AG04449 (cell line): ENCODE measurements at regions not wholly inside any gene's neighbourhood (a gene's known extent, or its start where the extent isn't known, plus 50 kb on each side); places are given as distances from the start of the nearest gene placed in this dataset.

Source experiments
- CTCF ChIA-PET: fragments of 350-600 bp; formaldehyde crosslinking; extraction: SDS; loops from one replicate; lab custom pipeline; 2021; ENCODE audit warnings: antibody characterized with exemption; lab: Yijun Ruan, JAX
- POLR2A ChIA-PET: fragments of 400-600, 350-600 bp; formaldehyde crosslinking; extraction: SDS; loops from one replicate; lab custom pipeline; 2020; ENCODE audit warnings: antibody characterized with exemption, inconsistent platforms; lab: Yijun Ruan, JAX
- DNase-seq: peaks from one replicate; pipeline ENCODE4 v3.0.0-alpha.2; 2010; ENCODE audit warnings: low read depth, low spot score
- H3K4me3 ChIP-seq: 2 replicates; pipeline ENCODE4 v1.5.1; 2011; ENCODE audit warnings: low read depth, mild to moderate bottlenecking, control low read depth, low read length
- TF ChIP-seq, protein P1 (sequence below): IDR thresholded peaks from one replicate; pipeline ENCODE4 v1.5.1; 2011; ENCODE audit warnings: mild to moderate bottlenecking, moderate library complexity, low read length, control low read depth, inconsistent platforms; ENCODE audit not compliant: insufficient read depth; ENCODE audit errors: missing control alignments

- ChIA-PET CTCF (interaction anchor here (1.2 to 3.1 kb wide), 2 partner anchors 192 to 898 kb away, joined by 3 to 19 read pairs; no protein-coding TSS in a partner anchor), POLR2A (no interaction called here)
- H3K4me3 ChIP-seq: no peak overlapping the region
- TF ChIP-seq, protein P1, sequence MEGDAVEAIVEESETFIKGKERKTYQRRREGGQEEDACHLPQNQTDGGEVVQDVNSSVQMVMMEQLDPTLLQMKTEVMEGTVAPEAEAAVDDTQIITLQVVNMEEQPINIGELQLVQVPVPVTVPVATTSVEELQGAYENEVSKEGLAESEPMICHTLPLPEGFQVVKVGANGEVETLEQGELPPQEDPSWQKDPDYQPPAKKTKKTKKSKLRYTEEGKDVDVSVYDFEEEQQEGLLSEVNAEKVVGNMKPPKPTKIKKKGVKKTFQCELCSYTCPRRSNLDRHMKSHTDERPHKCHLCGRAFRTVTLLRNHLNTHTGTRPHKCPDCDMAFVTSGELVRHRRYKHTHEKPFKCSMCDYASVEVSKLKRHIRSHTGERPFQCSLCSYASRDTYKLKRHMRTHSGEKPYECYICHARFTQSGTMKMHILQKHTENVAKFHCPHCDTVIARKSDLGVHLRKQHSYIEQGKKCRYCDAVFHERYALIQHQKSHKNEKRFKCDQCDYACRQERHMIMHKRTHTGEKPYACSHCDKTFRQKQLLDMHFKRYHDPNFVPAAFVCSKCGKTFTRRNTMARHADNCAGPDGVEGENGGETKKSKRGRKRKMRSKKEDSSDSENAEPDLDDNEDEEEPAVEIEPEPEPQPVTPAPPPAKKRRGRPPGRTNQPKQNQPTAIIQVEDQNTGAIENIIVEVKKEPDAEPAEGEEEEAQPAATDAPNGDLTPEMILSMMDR: peak; percentile 3
- DNase-seq: no peak
Observed at GRCh38 chr5:18113721-18114120, 479.5 kb downstream of the TAF11L14 start.

DNA sequence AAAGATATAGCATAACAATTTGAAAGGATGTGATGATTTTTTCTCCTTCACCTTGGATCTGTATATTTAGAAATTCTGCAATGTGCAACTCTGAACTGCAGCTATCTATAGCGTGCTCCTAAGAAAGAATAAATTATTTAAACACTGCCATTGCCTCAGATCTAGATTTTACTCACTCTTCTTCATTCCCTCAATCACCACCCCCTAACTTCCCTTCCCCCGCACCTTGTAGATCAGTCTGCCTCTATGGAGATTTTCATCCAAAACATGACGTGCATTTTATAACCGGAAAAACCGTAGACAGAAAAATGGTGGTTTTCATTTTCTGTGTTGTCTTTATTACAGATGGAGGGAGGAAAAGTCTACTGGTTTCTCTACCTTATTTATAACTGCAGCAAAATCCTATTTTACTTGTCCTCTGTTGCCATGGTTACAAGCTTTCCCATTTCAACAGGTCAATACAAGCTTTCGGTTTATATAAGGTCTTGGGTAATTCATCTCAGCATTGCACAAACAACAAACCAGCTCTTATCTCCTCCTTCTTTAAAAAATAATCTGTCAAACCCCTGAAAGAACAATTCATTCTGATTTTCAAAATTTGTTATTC is 480.0 kb downstream of the TAF11L14 start:
- ChIA-PET POLR2A (no interaction called here), CTCF (interaction anchor here (1.2 to 3.1 kb wide), 2 partner anchors 191 to 899 kb away, joined by 3 to 19 read pairs; no protein-coding TSS in a partner anchor)
- no peak for DNase-seq

GRCh38 chr5:18117968-18118367 is 483.7 kb downstream of the TAF11L14 start:
- CTCF ChIA-PET: no interaction called here
- POLR2A ChIA-PET: no interaction called here
- H3K4me3 ChIP-seq: no peak overlapping the region
- no peak for DNase-seq
- TF ChIP-seq, protein P1: no peak

More for the DNA sequence above, 480.0 kb downstream of the TAF11L14 start:
- no peak overlapping the region for H3K4me3 ChIP-seq
- TF ChIP-seq, protein P1: no peak

DNA sequence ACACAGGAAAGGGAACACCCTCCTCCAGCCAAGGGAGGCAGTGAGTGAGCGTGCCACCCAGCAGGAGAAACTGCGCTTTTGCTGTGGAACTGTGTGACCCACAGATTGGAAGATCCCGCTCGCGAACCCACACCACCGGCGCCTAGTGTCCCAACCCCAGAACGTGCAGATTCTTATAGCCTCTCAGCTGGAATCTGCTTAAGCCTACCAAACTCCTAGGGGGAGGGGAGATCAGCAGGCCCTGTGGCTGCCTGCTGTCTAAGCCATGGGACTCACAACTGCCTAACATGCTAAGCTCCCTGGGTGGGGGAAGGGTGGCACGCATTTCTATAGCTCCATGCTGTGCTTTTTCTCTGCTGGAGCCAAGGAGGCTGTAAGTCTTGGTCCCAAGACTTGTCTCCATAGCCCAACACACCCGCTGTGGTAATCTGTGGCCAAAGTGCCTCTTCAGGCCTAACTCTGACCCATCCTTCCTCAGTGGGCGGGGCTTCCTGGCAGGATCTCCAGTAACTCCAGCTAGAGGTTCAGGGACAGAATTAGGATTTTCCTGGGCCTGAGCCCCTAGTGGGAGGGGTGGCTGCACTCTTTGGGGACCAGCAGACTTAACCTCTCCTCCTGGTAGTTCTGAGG is 485.0 kb downstream of the TAF11L14 start:
- CTCF ChIA-PET: no interaction called here
- H3K4me3 ChIP-seq: no peak overlapping the region
- DNase-seq: no peak
- TF ChIP-seq, protein P1: no peak
- POLR2A ChIA-PET: no interaction called here

DNA sequence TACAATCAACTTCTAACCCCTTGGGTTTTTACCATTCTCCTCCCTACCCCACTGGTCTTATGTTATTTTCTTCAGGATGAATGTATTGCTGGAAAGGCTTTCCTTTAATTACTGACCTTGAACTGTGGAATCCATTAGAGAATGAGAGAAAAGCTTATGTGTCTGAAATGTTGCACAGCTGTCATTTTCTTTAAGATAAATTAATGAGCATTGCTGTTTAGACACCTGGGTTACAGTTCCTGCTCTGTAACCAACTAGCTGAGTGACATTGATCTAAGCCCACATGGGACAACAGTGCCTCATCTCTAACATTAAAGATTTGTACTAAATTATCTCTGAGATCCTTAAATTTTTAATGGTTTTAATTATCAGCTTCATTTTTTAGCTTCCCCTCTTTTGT is 507.0 kb downstream of the TAF11L14 start:
- ChIA-PET CTCF (no interaction called here), POLR2A (no interaction called here)
- TF ChIP-seq, protein P1: no peak
- no peak for DNase-seq
- no peak overlapping the region for H3K4me3 ChIP-seq

GRCh38 chr5:18142831-18143230 is 508.6 kb downstream of the TAF11L14 start:
- POLR2A ChIA-PET: no interaction called here
- no peak overlapping the region for H3K4me3 ChIP-seq
- CTCF ChIA-PET: no interaction called here
- TF ChIP-seq, protein P1: no peak
- no peak for DNase-seq
